Loucy (cell line): ENCODE measurements at regions not wholly inside any gene's neighbourhood (a gene's known extent, or its start where the extent isn't known, plus 50 kb on each side); places are given as distances from the start of the nearest gene placed in this dataset.

Source experiments
- H2AFZ ChIP-seq: fragments of 200-600 bp; sonication (generic); 2 replicates; pipeline ENCODE4 v1.6.0; 2016; ENCODE audit warnings: antibody characterized with exemption, mild to moderate bottlenecking, low read length, moderate library complexity
- H3F3A ChIP-seq: fragments of 200-600 bp; 2 replicates; pipeline ENCODE4 v1.6.0; 2016; ENCODE audit warnings: antibody characterized with exemption, low read depth, mild to moderate bottlenecking
- H3K27me3 ChIP-seq: fragments of 200-600 bp; sonication (generic); 2 replicates; pipeline ENCODE4 v1.6.1; 2014; ENCODE audit warnings: low read length, mild to moderate bottlenecking; ENCODE audit not compliant: insufficient read depth, poor library complexity, severe bottlenecking
- H3K36me3 ChIP-seq: fragments of 200-600 bp; sonication (generic); 2 replicates; pipeline ENCODE4 v1.6.1; 2016; ENCODE audit warnings: low read length; ENCODE audit not compliant: insufficient read depth
- H3K4me1 ChIP-seq: fragments of 200-600 bp; sonication (generic); 2 replicates; pipeline ENCODE4 v1.5.1; 2014; ENCODE audit warnings: low read length, mild to moderate bottlenecking; ENCODE audit not compliant: insufficient read depth, poor library complexity, severe bottlenecking
- H3K4me2 ChIP-seq: fragments of 200-600 bp; sonication (generic); 2 replicates; pipeline ENCODE4 v1.6.0; 2014; ENCODE audit warnings: antibody characterized with exemption, low read length, low read depth, mild to moderate bottlenecking; ENCODE audit not compliant: poor library complexity, severe bottlenecking
- H3K4me3 ChIP-seq: fragments of 200-600 bp; sonication (generic); 2 replicates; pipeline ENCODE4 v1.5.1; 2014; ENCODE audit warnings: low read length, mild to moderate bottlenecking, mixed read lengths; ENCODE audit not compliant: poor library complexity, severe bottlenecking
- H3K79me2 ChIP-seq: fragments of 200-600 bp; sonication (generic); 2 replicates; pipeline ENCODE4 v1.6.1; 2014; ENCODE audit warnings: low read length; ENCODE audit not compliant: insufficient read depth
- H3K9ac ChIP-seq: fragments of 200-600 bp; sonication (generic); 2 replicates; pipeline ENCODE4 v1.6.0; 2014; ENCODE audit warnings: mild to moderate bottlenecking, low read depth, low read length, moderate library complexity; ENCODE audit not compliant: poor library complexity, severe bottlenecking
- H3K9me2 ChIP-seq: fragments of 200-600 bp; sonication (generic); replicated peaks from 2 replicates; pipeline ENCODE4 v1.6.1; 2016; ENCODE audit warnings: low read depth, low read length, mixed read lengths
- H3K9me3 ChIP-seq: fragments of 200-600 bp; sonication (generic); 2 replicates; pipeline ENCODE4 v1.6.1; 2014; ENCODE audit warnings: mild to moderate bottlenecking, antibody characterized with exemption, low read length, low read depth; ENCODE audit not compliant: insufficient read depth
- H4K20me1 ChIP-seq: fragments of 200-600 bp; sonication (generic); 2 replicates; pipeline ENCODE4 v1.6.0; 2014; ENCODE audit warnings: antibody characterized with exemption, low read length, mild to moderate bottlenecking; ENCODE audit not compliant: insufficient read depth, poor library complexity, severe bottlenecking
- EZH2phosphoT487 ChIP-seq: fragments of 200-600 bp; IDR thresholded peaks from 2 replicates; pipeline ENCODE4 v1.6.1; 2018; ENCODE audit warnings: antibody characterized with exemption, mild to moderate bottlenecking, moderate library complexity, borderline replicate concordance
- TF ChIP-seq, protein P1 (sequence below): fragments of 200-600 bp; sonication (generic); conservative IDR thresholded peaks from 2 replicates; pipeline ENCODE4 v1.5.1; 2014; ENCODE audit warnings: mild to moderate bottlenecking, antibody characterized with exemption, low read length

DNA sequence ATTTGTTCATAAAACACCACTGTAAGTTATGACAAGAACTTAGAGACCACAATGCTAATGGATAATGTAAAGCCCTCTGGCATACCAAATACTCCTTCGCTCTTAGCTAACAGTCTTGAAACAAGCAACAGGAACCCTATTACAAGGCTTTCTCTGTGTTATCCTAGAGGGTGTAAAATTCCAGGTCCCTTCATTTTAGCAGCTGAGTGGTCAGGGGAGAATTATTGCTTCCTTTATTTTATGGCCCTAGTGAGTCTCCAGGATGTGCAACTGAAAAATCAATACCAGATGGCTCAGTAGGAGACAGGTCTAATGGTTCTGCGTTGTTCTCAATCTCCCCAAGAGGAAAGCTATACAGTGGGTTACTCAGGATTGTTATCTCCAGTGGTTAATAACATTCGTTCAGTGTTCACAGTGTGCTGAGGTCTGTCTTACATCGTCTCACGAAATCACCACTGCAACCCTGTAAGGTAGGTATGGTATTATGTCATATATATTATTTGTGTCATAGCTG lies 172.7 kb upstream of the CNOT2 start:
- Histone ChIP-seq H3K36me3 (no peaks in the 10 kb centered on the region), H3F3A (no peaks in the 10 kb centered on the region), H4K20me1 (no peaks in the 10 kb centered on the region), H3K9me2 (no peaks in the 10 kb centered on the region), H3K79me2 (no peaks in the 10 kb centered on the region), H3K4me1 (peaks cover 23% of the 10 kb centered on the region), H3K4me3 (no peak overlapping the region), H3K9me3 (no peaks in the 10 kb centered on the region), H3K27me3 (no peaks in the 10 kb centered on the region), H3K9ac (no peak overlapping the region), H2AFZ (no peak overlapping the region), H3K4me2 (no peak overlapping the region)
- TF ChIP-seq EZH2phosphoT487 = no peak
- TF ChIP-seq, protein P1, sequence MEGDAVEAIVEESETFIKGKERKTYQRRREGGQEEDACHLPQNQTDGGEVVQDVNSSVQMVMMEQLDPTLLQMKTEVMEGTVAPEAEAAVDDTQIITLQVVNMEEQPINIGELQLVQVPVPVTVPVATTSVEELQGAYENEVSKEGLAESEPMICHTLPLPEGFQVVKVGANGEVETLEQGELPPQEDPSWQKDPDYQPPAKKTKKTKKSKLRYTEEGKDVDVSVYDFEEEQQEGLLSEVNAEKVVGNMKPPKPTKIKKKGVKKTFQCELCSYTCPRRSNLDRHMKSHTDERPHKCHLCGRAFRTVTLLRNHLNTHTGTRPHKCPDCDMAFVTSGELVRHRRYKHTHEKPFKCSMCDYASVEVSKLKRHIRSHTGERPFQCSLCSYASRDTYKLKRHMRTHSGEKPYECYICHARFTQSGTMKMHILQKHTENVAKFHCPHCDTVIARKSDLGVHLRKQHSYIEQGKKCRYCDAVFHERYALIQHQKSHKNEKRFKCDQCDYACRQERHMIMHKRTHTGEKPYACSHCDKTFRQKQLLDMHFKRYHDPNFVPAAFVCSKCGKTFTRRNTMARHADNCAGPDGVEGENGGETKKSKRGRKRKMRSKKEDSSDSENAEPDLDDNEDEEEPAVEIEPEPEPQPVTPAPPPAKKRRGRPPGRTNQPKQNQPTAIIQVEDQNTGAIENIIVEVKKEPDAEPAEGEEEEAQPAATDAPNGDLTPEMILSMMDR = no peak

GRCh38 chr12:70074510-70074909 lies 168.7 kb upstream of the CNOT2 start:
- no peaks in the 10 kb centered on the region for H3F3A ChIP-seq
- no peaks in the 10 kb centered on the region for H3K36me3 ChIP-seq
- no peak overlapping the region for H3K4me2 ChIP-seq
- H3K9ac ChIP-seq = no peak overlapping the region
- H3K27me3 ChIP-seq = no peaks in the 10 kb centered on the region
- no peaks in the 10 kb centered on the region for H3K9me3 ChIP-seq
- no peak for TF ChIP-seq EZH2phosphoT487
- TF ChIP-seq, protein P1 = no peak
- H3K9me2 ChIP-seq = no peaks in the 10 kb centered on the region
- H3K4me1 ChIP-seq = peaks cover 23% of the 10 kb centered on the region
- no peaks in the 10 kb centered on the region for H4K20me1 ChIP-seq
- H2AFZ ChIP-seq = no peak overlapping the region
- H3K79me2 ChIP-seq = no peaks in the 10 kb centered on the region
- H3K4me3 ChIP-seq = no peak overlapping the region

GRCh38 chr12:70077441-70077840 lies 165.8 kb upstream of the CNOT2 start:
- Histone ChIP-seq H4K20me1 (no peaks in the 10 kb centered on the region), H2AFZ (no peak overlapping the region), H3F3A (no peaks in the 10 kb centered on the region), H3K4me1 (peaks cover 10% of the 10 kb centered on the region), H3K36me3 (no peaks in the 10 kb centered on the region), H3K79me2 (no peaks in the 10 kb centered on the region), H3K9me2 (0 out of 2 replicates have a peak, but pooled peaks cover 3% of the 10 kb centered on the region), H3K9me3 (no peaks in the 10 kb centered on the region), H3K4me3 (no peak overlapping the region), H3K9ac (no peak overlapping the region), H3K4me2 (no peak overlapping the region), H3K27me3 (no peaks in the 10 kb centered on the region)
- TF ChIP-seq, protein P1 = no peak
- no peak for TF ChIP-seq EZH2phosphoT487
